B cell (primary cell): ENCODE measurements at regions not wholly inside any gene's neighbourhood (a gene's known extent, or its start where the extent isn't known, plus 50 kb on each side); places are given as distances from the start of the nearest gene placed in this dataset.

ENCODE experiments used
- ATAC-seq: fragments of 200-7000 bp; cut with Tn5 transposase; one replicate; pipeline ENCODE4 v1.10.0; 2021; ENCODE audit warnings: low read depth, mild to moderate bottlenecking, moderate number of reproducible peaks, moderate library complexity
- CTCF ChIA-PET: fragments of 350-600 bp; sonication (Branson Sonifier 250); formaldehyde crosslinking; loops from one replicate; lab custom pipeline; 2021; ENCODE audit warnings: antibody characterized with exemption, inconsistent platforms; lab: Charles Lee
- POLR2A ChIA-PET: fragments of 350-600 bp; sonication (Branson Sonifier 250); formaldehyde crosslinking; loops from one replicate; lab custom pipeline; 2021; ENCODE audit warnings: antibody characterized with exemption; lab: Charles Lee
- DNase-seq: peaks from one replicate; pipeline ENCODE4 v3.0.0; 2013
- H2AFZ ChIP-seq: 2 replicates; pipeline ENCODE4 v1.6.1; 2012; ENCODE audit warnings: mild to moderate bottlenecking, low read depth, low read length; ENCODE audit not compliant: insufficient read depth, poor library complexity, severe bottlenecking
- H3K27ac ChIP-seq, 2 donors: 1 replicate in 1 of 2; 2 replicates in 1 of 2; pipeline ENCODE4 v1.5.1; 2012 to 2013; ENCODE audit warnings: low read length in 2 of 2, mild to moderate bottlenecking in 2 of 2, moderate library complexity in 1 of 2
- H3K27me3 ChIP-seq, 4 experiments: fragments of 200-600 bp in 1 of 4; sonication (generic) in 1 of 4; replicated peaks in 1 of 4; 1 replicate in 2 of 4; 2 replicates in 2 of 4; pipeline versions ENCODE4 v1.6.1 to v1.7.0; 2013 to 2016; ENCODE audit warnings: low read length in 3 of 4, mild to moderate bottlenecking in 2 of 4, mixed read lengths in 1 of 4, moderate library complexity in 1 of 4; ENCODE audit not compliant: insufficient read depth in 4 of 4, control insufficient read depth in 3 of 4; ENCODE audit errors: control extremely low read depth in 1 of 4
- H3K36me3 ChIP-seq, 2 experiments: replicated peaks in 1 of 2; 1 replicate in 1 of 2; 2 replicates in 1 of 2; pipeline versions ENCODE4 v1.6.1 to v1.7.1; 2013; ENCODE audit warnings: low read length in 1 of 2; ENCODE audit not compliant: insufficient read depth in 2 of 2, control insufficient read depth in 1 of 2; ENCODE audit errors: control extremely low read depth in 1 of 2, extremely low read depth in 1 of 2
- H3K4me1 ChIP-seq, 2 donors: fragments of 200-600 bp in 1 of 2; sonication (generic) in 1 of 2; 1 replicate in 1 of 2; 2 replicates in 1 of 2; pipeline versions ENCODE4 v1.5.1 to v1.6.1; 2013 to 2017; ENCODE audit warnings: low read length in 2 of 2; ENCODE audit not compliant: control insufficient read depth in 2 of 2, insufficient read depth in 2 of 2
- H3K4me2 ChIP-seq: replicated peaks from 2 replicates; pipeline ENCODE3; 2012; ENCODE audit warnings: mild to moderate bottlenecking, low read depth, low read length; ENCODE audit not compliant: poor library complexity, severe bottlenecking
- H3K4me3 ChIP-seq, 5 experiments: fragments of 200-600 bp in 1 of 5; sonication (generic) in 1 of 5; 1 replicate in 3 of 5; 2 replicates in 2 of 5; pipeline versions ENCODE4 v1.5.1 to v1.7.0; 2011 to 2016; ENCODE audit warnings: low read length in 4 of 5, mild to moderate bottlenecking in 4 of 5, low read depth in 2 of 5, control low read depth in 1 of 5, moderate library complexity in 1 of 5; ENCODE audit not compliant: insufficient read depth in 1 of 5; ENCODE audit errors: control extremely low read depth in 1 of 5, extremely low read depth in 1 of 5
- H3K79me2 ChIP-seq: fragments of 200-600 bp; sonication (generic); one replicate; pipeline ENCODE4 v1.6.0; 2016; ENCODE audit warnings: low read length; ENCODE audit not compliant: control insufficient read depth, insufficient read depth
- H3K9ac ChIP-seq: fragments of 200-600 bp; sonication (generic); 2 replicates; pipeline ENCODE4 v1.6.1; 2017; ENCODE audit warnings: mild to moderate bottlenecking, low read length, moderate library complexity
- H3K9me3 ChIP-seq, 3 donors: one replicate each; pipeline versions ENCODE4 v1.6.1 to v1.7.1; 2013; ENCODE audit warnings: low read length in 2 of 3; ENCODE audit not compliant: control insufficient read depth in 2 of 3, insufficient read depth in 1 of 3; ENCODE audit errors: control extremely low read depth in 1 of 3
- H4K20me1 ChIP-seq: 2 replicates; pipeline ENCODE4 v1.6.0; 2012; ENCODE audit warnings: mild to moderate bottlenecking, low read length; ENCODE audit not compliant: insufficient read depth, control insufficient read depth, poor library complexity, severe bottlenecking
- H3K27ac Mint-ChIP-seq: one replicate; pipeline ENCODE4 v1.8.0; 2021; ENCODE audit warnings: mixed read lengths
- H3K27me3 Mint-ChIP-seq: one replicate; pipeline ENCODE4 v1.8.0; 2021; ENCODE audit warnings: mixed read lengths
- H3K4me1 Mint-ChIP-seq: one replicate; pipeline ENCODE4 v1.8.0; 2021; ENCODE audit warnings: mixed read lengths
- H3K4me3 Mint-ChIP-seq: one replicate; pipeline ENCODE4 v1.8.0; 2021; ENCODE audit warnings: mixed read lengths
- H3K9me3 Mint-ChIP-seq: one replicate; pipeline ENCODE4 v1.8.0; 2022; ENCODE audit warnings: mixed read lengths; ENCODE audit not compliant: insufficient read depth
- CTCF ChIP-seq: fragments of 200-600 bp; IDR thresholded peaks from one replicate; pipeline ENCODE4 v1.8.0; 2022; ENCODE audit warnings: antibody characterized with exemption, mild to moderate bottlenecking
- EZH2 ChIP-seq: IDR thresholded peaks from 2 replicates; pipeline ENCODE4 v1.6.1; 2012; ENCODE audit warnings: borderline replicate concordance, low read depth, mild to moderate bottlenecking, moderate library complexity, low read length; ENCODE audit not compliant: insufficient read depth, poor library complexity, severe bottlenecking
- WGBS: methylation state at CpG from one replicate; pipeline ENCODE4 v1.1.5; 2013; ENCODE audit warnings: missing lambda C conversion rate; ENCODE audit not compliant: insufficient coverage; 5-methylcytosine and 5-hydroxymethylcytosine counted together
- intact Hi-C: fragments of 100-400 bp; cut with micrococcal nuclease; formaldehyde crosslinking; loops from one replicate; pipeline ENCODE4 v1.10.0; 2022

GRCh38 chr5:86427158-86427557, 190.6 kb upstream of the COX7C start:
- TF ChIP-seq EZH2 (no peak), CTCF (no peak)
- Histone ChIP-seq H2AFZ (no peak overlapping the region), H3K27ac (no peak overlapping the region), H3K4me1 (no peaks in the 10 kb centered on the region), H3K9ac (no peak overlapping the region), H3K79me2 (no peaks in the 10 kb centered on the region), H3K36me3 (no peaks in the 10 kb centered on the region), H3K9me3 (no peaks in the 10 kb centered on the region), H3K4me2 (no peak overlapping the region), H4K20me1 (no peaks in the 10 kb centered on the region), H3K4me3 (no peak overlapping the region), H3K27me3 (no peaks in the 10 kb centered on the region)
- ChIA-PET POLR2A (no interaction called here), CTCF (no interaction called here)
- H3K27ac Mint-ChIP-seq: no peak overlapping the region
- no peaks in the 10 kb centered on the region for H3K9me3 Mint-ChIP-seq
- DNase-seq (no peak), ATAC-seq (no peak)
- no peaks in the 10 kb centered on the region for H3K27me3 Mint-ChIP-seq
- H3K4me1 Mint-ChIP-seq: no peaks in the 10 kb centered on the region
- WGBS: 100% methylated on average over 2 of the region's 2 CpGs
- intact Hi-C loops: no loop called here
- no peak overlapping the region for H3K4me3 Mint-ChIP-seq

DNA sequence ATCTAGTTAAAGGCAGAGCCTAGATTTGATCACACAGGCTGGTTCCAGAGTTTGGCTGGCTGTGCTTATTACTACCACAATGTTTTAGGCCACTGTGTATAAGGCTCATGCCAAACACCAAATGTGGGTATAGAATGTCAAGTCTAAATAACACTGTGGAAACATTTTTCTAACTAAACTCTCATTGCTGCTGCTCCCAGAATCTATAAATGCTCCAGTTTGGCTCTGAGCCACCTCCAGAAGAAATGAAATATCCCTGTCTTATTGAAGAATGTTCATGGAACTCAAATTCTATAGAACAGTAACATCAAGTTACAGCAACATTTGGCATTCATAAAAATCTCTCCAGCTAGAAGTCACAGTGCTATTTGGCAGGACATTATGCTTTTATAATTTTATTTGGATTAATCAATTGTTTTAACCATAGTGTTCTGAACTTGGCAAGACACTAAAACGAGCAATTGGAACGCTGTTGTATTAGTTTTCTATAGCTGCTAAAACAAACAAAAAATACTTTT, 178.1 kb upstream of the COX7C start:
- no peak overlapping the region for H2AFZ ChIP-seq
- no CpG with 5 or more reads among the region's 2 CpGs for WGBS
- no peak overlapping the region for H3K4me2 ChIP-seq
- no peak for TF ChIP-seq EZH2
- no peak for TF ChIP-seq CTCF
- no peak overlapping the region for H3K9ac ChIP-seq
- ChIA-PET POLR2A (no interaction called here), CTCF (no interaction called here)
- no peaks in the 10 kb centered on the region for H3K9me3 Mint-ChIP-seq
- no peaks in the 10 kb centered on the region for H3K79me2 ChIP-seq
- H3K27me3 Mint-ChIP-seq: no peaks in the 10 kb centered on the region
- no peak for ATAC-seq
- H4K20me1 ChIP-seq: no peaks in the 10 kb centered on the region
- intact Hi-C loops: no loop called here
- no peak overlapping the region for H3K4me3 Mint-ChIP-seq
- H3K27ac ChIP-seq: no peak overlapping the region
- H3K4me3 ChIP-seq: no peak overlapping the region
- no peaks in the 10 kb centered on the region for H3K27me3 ChIP-seq
- no peak overlapping the region for H3K27ac Mint-ChIP-seq
- H3K9me3 ChIP-seq: no peaks in the 10 kb centered on the region
- H3K4me1 ChIP-seq: no peaks in the 10 kb centered on the region
- H3K4me1 Mint-ChIP-seq: no peaks in the 10 kb centered on the region
- H3K36me3 ChIP-seq: no peaks in the 10 kb centered on the region
- no peak for DNase-seq
